Loucy (cell line): ENCODE measurements at regions not wholly inside any gene's neighbourhood (a gene's known extent, or its start where the extent isn't known, plus 50 kb on each side); places are given as distances from the start of the nearest gene placed in this dataset.

Source experiments
- H2AFZ ChIP-seq: fragments of 200-600 bp; sonication (generic); 2 replicates; pipeline ENCODE4 v1.6.0; 2016; ENCODE audit warnings: antibody characterized with exemption, mild to moderate bottlenecking, low read length, moderate library complexity
- H3F3A ChIP-seq: fragments of 200-600 bp; 2 replicates; pipeline ENCODE4 v1.6.0; 2016; ENCODE audit warnings: antibody characterized with exemption, low read depth, mild to moderate bottlenecking
- H3K27me3 ChIP-seq: fragments of 200-600 bp; sonication (generic); 2 replicates; pipeline ENCODE4 v1.6.1; 2014; ENCODE audit warnings: low read length, mild to moderate bottlenecking; ENCODE audit not compliant: insufficient read depth, poor library complexity, severe bottlenecking
- H3K36me3 ChIP-seq: fragments of 200-600 bp; sonication (generic); 2 replicates; pipeline ENCODE4 v1.6.1; 2016; ENCODE audit warnings: low read length; ENCODE audit not compliant: insufficient read depth
- H3K4me1 ChIP-seq: fragments of 200-600 bp; sonication (generic); 2 replicates; pipeline ENCODE4 v1.5.1; 2014; ENCODE audit warnings: low read length, mild to moderate bottlenecking; ENCODE audit not compliant: insufficient read depth, poor library complexity, severe bottlenecking
- H3K4me2 ChIP-seq: fragments of 200-600 bp; sonication (generic); 2 replicates; pipeline ENCODE4 v1.6.0; 2014; ENCODE audit warnings: antibody characterized with exemption, low read length, low read depth, mild to moderate bottlenecking; ENCODE audit not compliant: poor library complexity, severe bottlenecking
- H3K4me3 ChIP-seq: fragments of 200-600 bp; sonication (generic); 2 replicates; pipeline ENCODE4 v1.5.1; 2014; ENCODE audit warnings: low read length, mild to moderate bottlenecking, mixed read lengths; ENCODE audit not compliant: poor library complexity, severe bottlenecking
- H3K79me2 ChIP-seq: fragments of 200-600 bp; sonication (generic); 2 replicates; pipeline ENCODE4 v1.6.1; 2014; ENCODE audit warnings: low read length; ENCODE audit not compliant: insufficient read depth
- H3K9ac ChIP-seq: fragments of 200-600 bp; sonication (generic); 2 replicates; pipeline ENCODE4 v1.6.0; 2014; ENCODE audit warnings: mild to moderate bottlenecking, low read depth, low read length, moderate library complexity; ENCODE audit not compliant: poor library complexity, severe bottlenecking
- H3K9me2 ChIP-seq: fragments of 200-600 bp; sonication (generic); replicated peaks from 2 replicates; pipeline ENCODE4 v1.6.1; 2016; ENCODE audit warnings: low read depth, low read length, mixed read lengths
- H3K9me3 ChIP-seq: fragments of 200-600 bp; sonication (generic); 2 replicates; pipeline ENCODE4 v1.6.1; 2014; ENCODE audit warnings: mild to moderate bottlenecking, antibody characterized with exemption, low read length, low read depth; ENCODE audit not compliant: insufficient read depth
- H4K20me1 ChIP-seq: fragments of 200-600 bp; sonication (generic); 2 replicates; pipeline ENCODE4 v1.6.0; 2014; ENCODE audit warnings: antibody characterized with exemption, low read length, mild to moderate bottlenecking; ENCODE audit not compliant: insufficient read depth, poor library complexity, severe bottlenecking
- EZH2phosphoT487 ChIP-seq: fragments of 200-600 bp; IDR thresholded peaks from 2 replicates; pipeline ENCODE4 v1.6.1; 2018; ENCODE audit warnings: antibody characterized with exemption, mild to moderate bottlenecking, moderate library complexity, borderline replicate concordance
- TF ChIP-seq, protein P1 (sequence below): fragments of 200-600 bp; sonication (generic); conservative IDR thresholded peaks from 2 replicates; pipeline ENCODE4 v1.5.1; 2014; ENCODE audit warnings: mild to moderate bottlenecking, antibody characterized with exemption, low read length

DNA sequence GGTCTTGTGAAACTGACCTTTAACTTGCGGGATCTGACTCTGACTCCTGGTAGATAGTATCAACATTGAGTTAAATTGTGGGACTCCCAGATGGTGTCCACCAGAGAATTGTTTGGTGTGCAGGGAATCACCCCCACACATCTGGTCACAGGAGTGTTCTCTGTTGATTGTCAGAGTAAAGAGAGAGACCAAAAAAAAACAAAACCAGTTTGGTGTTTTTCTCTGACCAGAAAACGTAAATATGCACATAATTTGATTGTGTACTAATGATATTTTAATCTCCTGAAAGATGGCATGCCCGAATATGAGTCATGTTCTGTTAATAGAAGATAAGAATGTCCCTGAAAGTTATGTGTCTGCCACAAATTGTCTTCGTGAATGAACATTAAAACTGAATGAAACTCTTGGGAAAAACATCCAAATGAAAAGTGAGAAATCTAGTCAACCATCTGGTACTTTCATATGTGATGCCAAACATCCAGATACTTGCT lies 118.5 kb upstream of the GPC6 start:
- Histone ChIP-seq H3K4me2 (no peak overlapping the region), H2AFZ (no peak overlapping the region), H3K4me3 (no peak overlapping the region), H3K9ac (no peak overlapping the region), H4K20me1 (no peaks in the 10 kb centered on the region), H3F3A (no peaks in the 10 kb centered on the region), H3K4me1 (no peaks in the 10 kb centered on the region), H3K36me3 (no peaks in the 10 kb centered on the region), H3K79me2 (no peaks in the 10 kb centered on the region), H3K9me3 (no peaks in the 10 kb centered on the region), H3K27me3 (no peaks in the 10 kb centered on the region), H3K9me2 (no peaks in the 10 kb centered on the region)
- TF ChIP-seq, protein P1, sequence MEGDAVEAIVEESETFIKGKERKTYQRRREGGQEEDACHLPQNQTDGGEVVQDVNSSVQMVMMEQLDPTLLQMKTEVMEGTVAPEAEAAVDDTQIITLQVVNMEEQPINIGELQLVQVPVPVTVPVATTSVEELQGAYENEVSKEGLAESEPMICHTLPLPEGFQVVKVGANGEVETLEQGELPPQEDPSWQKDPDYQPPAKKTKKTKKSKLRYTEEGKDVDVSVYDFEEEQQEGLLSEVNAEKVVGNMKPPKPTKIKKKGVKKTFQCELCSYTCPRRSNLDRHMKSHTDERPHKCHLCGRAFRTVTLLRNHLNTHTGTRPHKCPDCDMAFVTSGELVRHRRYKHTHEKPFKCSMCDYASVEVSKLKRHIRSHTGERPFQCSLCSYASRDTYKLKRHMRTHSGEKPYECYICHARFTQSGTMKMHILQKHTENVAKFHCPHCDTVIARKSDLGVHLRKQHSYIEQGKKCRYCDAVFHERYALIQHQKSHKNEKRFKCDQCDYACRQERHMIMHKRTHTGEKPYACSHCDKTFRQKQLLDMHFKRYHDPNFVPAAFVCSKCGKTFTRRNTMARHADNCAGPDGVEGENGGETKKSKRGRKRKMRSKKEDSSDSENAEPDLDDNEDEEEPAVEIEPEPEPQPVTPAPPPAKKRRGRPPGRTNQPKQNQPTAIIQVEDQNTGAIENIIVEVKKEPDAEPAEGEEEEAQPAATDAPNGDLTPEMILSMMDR: no peak

DNA sequence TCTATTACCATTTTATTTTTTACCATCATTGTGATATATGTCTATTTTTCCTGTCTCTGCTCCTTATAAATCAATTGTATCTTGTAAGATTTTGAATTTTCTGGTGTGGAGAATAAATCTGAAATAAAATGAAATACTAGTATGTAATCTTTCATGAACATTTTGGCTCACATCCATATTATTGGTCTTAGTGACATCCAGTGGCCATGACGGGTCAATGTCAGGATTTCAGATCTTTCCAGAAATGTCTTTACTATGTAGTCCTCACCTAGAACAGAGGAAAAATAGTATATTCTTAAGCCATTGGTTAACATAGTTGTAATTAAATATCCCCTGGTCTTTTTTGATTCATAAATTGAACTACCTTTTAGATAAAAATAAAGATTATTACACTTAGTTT lies 109.8 kb upstream of the GPC6 start:
- Histone ChIP-seq H3K9ac (no peak overlapping the region), H3K36me3 (no peaks in the 10 kb centered on the region), H3F3A (no peaks in the 10 kb centered on the region), H3K79me2 (no peaks in the 10 kb centered on the region), H3K4me1 (no peaks in the 10 kb centered on the region), H3K4me2 (no peak overlapping the region), H2AFZ (no peak overlapping the region), H3K27me3 (no peaks in the 10 kb centered on the region), H3K9me3 (no peaks in the 10 kb centered on the region), H4K20me1 (no peaks in the 10 kb centered on the region), H3K4me3 (no peak overlapping the region), H3K9me2 (no peaks in the 10 kb centered on the region)
- TF ChIP-seq EZH2phosphoT487: no peak
- TF ChIP-seq, protein P1: no peak; the same call in 1 of the 2 replicates

DNA sequence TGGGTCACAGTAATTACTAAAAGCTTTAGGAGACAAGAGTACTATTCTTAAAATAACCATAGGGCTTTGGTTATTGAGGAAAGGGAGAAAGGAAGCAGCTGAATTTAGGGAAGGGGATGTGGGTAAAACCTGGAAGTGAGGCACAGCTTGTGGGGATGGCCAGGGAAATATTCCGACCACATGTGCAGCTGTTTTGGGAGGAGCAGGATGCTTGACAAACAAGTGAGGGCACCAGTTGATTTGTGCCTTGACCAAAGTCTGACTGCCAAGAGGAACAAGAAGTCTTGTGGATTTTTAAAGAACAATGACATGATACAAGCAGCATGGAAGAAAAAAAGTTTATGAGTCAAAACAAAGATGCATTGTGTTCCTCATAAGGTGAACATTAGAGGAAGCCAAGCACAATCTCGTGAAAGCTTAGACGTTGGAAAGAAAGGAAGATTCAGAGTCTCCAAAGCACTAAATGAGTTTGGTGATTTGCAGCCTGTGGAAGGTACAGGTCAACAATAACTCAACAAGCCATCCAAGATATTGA lies 108.5 kb upstream of the GPC6 start:
- Histone ChIP-seq H3K9me3 (no peaks in the 10 kb centered on the region), H4K20me1 (no peaks in the 10 kb centered on the region), H2AFZ (no peak overlapping the region), H3K4me3 (no peak overlapping the region), H3K9ac (no peak overlapping the region), H3K79me2 (no peaks in the 10 kb centered on the region), H3K36me3 (no peaks in the 10 kb centered on the region), H3K27me3 (no peaks in the 10 kb centered on the region), H3K4me2 (no peak overlapping the region), H3F3A (no peaks in the 10 kb centered on the region), H3K9me2 (no peaks in the 10 kb centered on the region), H3K4me1 (no peaks in the 10 kb centered on the region)
- TF ChIP-seq, protein P1: no peak
